ENCODE measurements at regions not wholly inside any gene's neighbourhood (a gene's known extent, or its start where the extent isn't known, plus 50 kb on each side); places are given as distances from the start of the nearest gene placed in this dataset.

GRCh38 chr1:106780066-106780465 lies 276.4 kb upstream of the PRMT6 start:
- no peak for DNase-seq (ENCODE audit: low read depth)
- TF ChIP-seq, protein P1, sequence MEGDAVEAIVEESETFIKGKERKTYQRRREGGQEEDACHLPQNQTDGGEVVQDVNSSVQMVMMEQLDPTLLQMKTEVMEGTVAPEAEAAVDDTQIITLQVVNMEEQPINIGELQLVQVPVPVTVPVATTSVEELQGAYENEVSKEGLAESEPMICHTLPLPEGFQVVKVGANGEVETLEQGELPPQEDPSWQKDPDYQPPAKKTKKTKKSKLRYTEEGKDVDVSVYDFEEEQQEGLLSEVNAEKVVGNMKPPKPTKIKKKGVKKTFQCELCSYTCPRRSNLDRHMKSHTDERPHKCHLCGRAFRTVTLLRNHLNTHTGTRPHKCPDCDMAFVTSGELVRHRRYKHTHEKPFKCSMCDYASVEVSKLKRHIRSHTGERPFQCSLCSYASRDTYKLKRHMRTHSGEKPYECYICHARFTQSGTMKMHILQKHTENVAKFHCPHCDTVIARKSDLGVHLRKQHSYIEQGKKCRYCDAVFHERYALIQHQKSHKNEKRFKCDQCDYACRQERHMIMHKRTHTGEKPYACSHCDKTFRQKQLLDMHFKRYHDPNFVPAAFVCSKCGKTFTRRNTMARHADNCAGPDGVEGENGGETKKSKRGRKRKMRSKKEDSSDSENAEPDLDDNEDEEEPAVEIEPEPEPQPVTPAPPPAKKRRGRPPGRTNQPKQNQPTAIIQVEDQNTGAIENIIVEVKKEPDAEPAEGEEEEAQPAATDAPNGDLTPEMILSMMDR (IDR thresholded peaks at IDR 0.05; ENCODE audit: insufficient read depth, low read length, poor library complexity, severe bottlenecking) = no peak
- no peaks in the 10 kb centered on the region for H3K36me3 ChIP-seq (ENCODE audit: control insufficient read depth, insufficient read depth, low read length)

DNA sequence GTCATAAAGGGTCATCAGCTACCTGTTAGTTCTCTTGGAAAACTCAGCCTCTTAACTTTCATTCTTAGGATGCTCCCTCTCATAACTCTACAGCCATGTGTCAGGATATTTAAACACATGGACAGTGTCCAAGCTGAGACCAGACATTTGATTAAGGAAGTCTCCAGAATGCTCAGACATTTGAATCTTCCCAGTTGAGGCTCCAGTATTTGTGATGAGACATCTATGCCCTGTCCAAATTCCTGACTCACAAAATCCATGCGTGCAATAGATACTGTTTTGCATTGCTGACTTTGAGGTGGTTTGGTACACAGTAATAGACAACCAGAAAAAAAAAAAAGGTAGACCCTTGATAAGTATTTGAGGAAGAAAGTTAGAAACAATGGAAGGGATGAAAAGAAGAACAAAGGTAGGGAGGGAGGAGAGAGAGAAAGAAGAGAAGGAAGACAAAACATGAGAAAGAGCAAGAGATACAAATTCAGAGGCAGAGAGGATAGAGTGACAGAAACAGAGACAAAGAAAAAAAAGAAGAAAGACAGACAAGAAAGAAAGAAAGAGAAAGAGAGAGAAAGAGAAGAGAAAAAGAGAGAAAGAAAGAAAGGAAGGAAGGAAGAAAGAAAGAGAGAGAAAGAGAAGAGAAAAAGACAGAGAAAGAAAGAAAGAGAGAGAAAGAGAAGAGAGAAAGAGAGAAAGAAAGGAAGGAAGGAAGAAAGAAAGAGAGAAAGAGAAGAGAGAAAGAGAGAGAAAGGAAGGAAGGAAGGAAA lies 275.5 kb upstream of the PRMT6 start:
- no peak overlapping the region for H3K4me3 ChIP-seq (ENCODE audit: low read depth, low read length)
- no peak for DNase-seq (ENCODE audit: low read depth)
- no peaks in the 10 kb centered on the region for H3K36me3 ChIP-seq (ENCODE audit: control insufficient read depth, insufficient read depth, low read length)
- TF ChIP-seq, protein P1 (IDR thresholded peaks at IDR 0.05; ENCODE audit: insufficient read depth, low read length, poor library complexity, severe bottlenecking) = no peak
- H3K27me3 ChIP-seq (ENCODE audit: control insufficient read depth, insufficient read depth, low read length) = no peaks in the 10 kb centered on the region

More at GRCh38 chr1:106780066-106780465, 276.4 kb upstream of the PRMT6 start:
- no peaks in the 10 kb centered on the region for H3K27me3 ChIP-seq (ENCODE audit: control insufficient read depth, insufficient read depth, low read length)
- no peak overlapping the region for H3K4me3 ChIP-seq (ENCODE audit: low read depth, low read length)

GRCh38 chr1:106785176-106785575 lies 271.3 kb upstream of the PRMT6 start:
- Histone ChIP-seq H3K27me3 (ENCODE audit: control insufficient read depth, insufficient read depth, low read length) (no peaks in the 10 kb centered on the region), H3K36me3 (ENCODE audit: control insufficient read depth, insufficient read depth, low read length) (no peaks in the 10 kb centered on the region), H3K4me3 (ENCODE audit: low read depth, low read length) (no peak overlapping the region)
- no peak for DNase-seq (ENCODE audit: low read depth)
- TF ChIP-seq, protein P1 (IDR thresholded peaks at IDR 0.05; ENCODE audit: insufficient read depth, low read length, poor library complexity, severe bottlenecking) = no peak

DNA sequence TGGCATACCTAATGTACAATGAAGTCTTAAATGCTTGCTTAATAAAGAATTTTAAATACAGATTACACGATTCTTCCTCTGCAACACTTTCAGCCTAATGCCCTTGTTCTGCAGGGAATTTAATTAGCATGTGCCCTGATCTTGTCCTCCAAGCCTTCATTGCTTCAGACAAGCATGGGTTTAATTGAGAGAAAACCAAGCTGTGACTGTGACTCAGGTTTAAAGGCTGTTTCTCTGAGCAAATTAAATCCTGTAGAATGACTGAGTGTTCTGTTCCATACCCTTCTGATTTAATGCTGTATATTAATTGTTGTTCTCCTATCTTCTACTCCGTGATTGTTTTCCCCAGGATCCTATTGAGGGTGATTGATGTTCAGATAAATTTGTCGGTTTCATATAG lies 269.0 kb upstream of the PRMT6 start:
- no peaks in the 10 kb centered on the region for H3K27me3 ChIP-seq (ENCODE audit: control insufficient read depth, insufficient read depth, low read length)
- TF ChIP-seq, protein P1 (IDR thresholded peaks at IDR 0.05; ENCODE audit: insufficient read depth, low read length, poor library complexity, severe bottlenecking) = no peak
- DNase-seq (ENCODE audit: low read depth) = no peak

GRCh38 chr1:106789686-106790085 lies 266.8 kb upstream of the PRMT6 start:
- no peak for DNase-seq (ENCODE audit: low read depth)
- Histone ChIP-seq H3K4me3 (ENCODE audit: low read depth, low read length) (no peak overlapping the region), H3K36me3 (ENCODE audit: control insufficient read depth, insufficient read depth, low read length) (no peaks in the 10 kb centered on the region), H3K27me3 (ENCODE audit: control insufficient read depth, insufficient read depth, low read length) (no peaks in the 10 kb centered on the region)
- TF ChIP-seq, protein P1 (IDR thresholded peaks at IDR 0.05; ENCODE audit: insufficient read depth, low read length, poor library complexity, severe bottlenecking) = no peak

More for the DNA sequence above, 269.0 kb upstream of the PRMT6 start:
- no peaks in the 10 kb centered on the region for H3K36me3 ChIP-seq (ENCODE audit: control insufficient read depth, insufficient read depth, low read length)
- H3K4me3 ChIP-seq (ENCODE audit: low read depth, low read length) = no peak overlapping the region

GRCh38 chr1:106791041-106791440 lies 265.4 kb upstream of the PRMT6 start:
- TF ChIP-seq, protein P1 (IDR thresholded peaks at IDR 0.05; ENCODE audit: insufficient read depth, low read length, poor library complexity, severe bottlenecking) = no peak
- Histone ChIP-seq H3K4me3 (ENCODE audit: low read depth, low read length) (no peak overlapping the region), H3K36me3 (ENCODE audit: control insufficient read depth, insufficient read depth, low read length) (no peaks in the 10 kb centered on the region), H3K27me3 (ENCODE audit: control insufficient read depth, insufficient read depth, low read length) (no peaks in the 10 kb centered on the region)
- DNase-seq (ENCODE audit: low read depth) = no peak
